HepG2 (cell line): ENCODE measurements at regions not wholly inside any gene's neighbourhood (a gene's known extent, or its start where the extent isn't known, plus 50 kb on each side); places are given as distances from the start of the nearest gene placed in this dataset.
A peak's percentile ranks its signal among the peaks of the same experiment; 100 is the strongest.

Experiments used
- ATAC-seq: fragments of 200-7000 bp; cut with Tn5 transposase; 3 replicates; pipeline ENCODE4 v1.9.1; 2020; ENCODE audit warnings: mild to moderate bottlenecking, moderate library complexity
- BruUV-seq: library from RNA; stranded (reverse); fragments of 400-500 nt; replicated peaks from 2 replicates; lab custom pipeline; 2021; lab: Mats Ljungman, UMichigan
- CTCF ChIA-PET: fragments of 300-600 bp; formaldehyde crosslinking; extraction: SDS; loops from one replicate; lab custom pipeline; 2021; ENCODE audit warnings: low total read pairs, inconsistent platforms, low intra/inter-chr PET ratio; lab: Yijun Ruan, JAX
- POLR2A ChIA-PET: fragments of 350-600 bp; sonication (Branson Sonifier 250); formaldehyde crosslinking; loops from one replicate; lab custom pipeline; 2020; ENCODE audit warnings: antibody characterized with exemption, inconsistent platforms; lab: Yijun Ruan, JAX
- DNase-seq: peaks from one replicate; pipeline ENCODE4 v3.0.0-alpha.2; 2015; ENCODE audit warnings: low spot score
- FAIRE-seq: peaks from 3 replicates; lab custom pipeline; 2011; peaks lifted over from hg19 to GRCh38; lab: Jason Lieb, UNC
- H2AFZ ChIP-seq: one replicate; pipeline ENCODE4 v1.6.1; 2011; ENCODE audit warnings: low read length, inconsistent platforms
- H3K27ac ChIP-seq: fragments of 300-600 bp; 3 replicates; pipeline ENCODE4 v1.8.0; 2011; ENCODE audit warnings: mixed run types, mild to moderate bottlenecking, mixed read lengths, low read length, inconsistent platforms; ENCODE audit not compliant: insufficient read depth; ENCODE audit errors: extremely low read length
- H3K27me3 ChIP-seq, 2 experiments: fragments of 200-600 bp in 1 of 2; 2 replicates in 1 of 2; 3 replicates in 1 of 2; pipeline versions ENCODE4 v1.6.0 to v1.8.0; 2011; ENCODE audit warnings: low read length in 2 of 2, mild to moderate bottlenecking in 2 of 2, moderate library complexity in 2 of 2, inconsistent platforms in 1 of 2; ENCODE audit not compliant: insufficient read depth in 2 of 2, control insufficient read depth in 1 of 2
- H3K36me3 ChIP-seq, 2 experiments: fragments of 200-600 bp in 1 of 2; replicated peaks in 1 of 2; 2 replicates in 1 of 2; 3 replicates in 1 of 2; pipeline versions ENCODE4 v1.5.1 to v1.8.0; 2011; ENCODE audit warnings: low read length in 2 of 2, inconsistent platforms in 1 of 2; ENCODE audit not compliant: insufficient read depth in 2 of 2, control insufficient read depth in 1 of 2
- H3K4me1 ChIP-seq: 2 replicates; pipeline ENCODE4 v1.5.1; 2012; ENCODE audit warnings: low read length, inconsistent platforms; ENCODE audit not compliant: insufficient read depth
- H3K4me2 ChIP-seq: 2 replicates; pipeline ENCODE4 v1.6.0; 2011; ENCODE audit warnings: low read depth, low read length, inconsistent platforms
- H3K4me3 ChIP-seq, 3 experiments: fragments of 200-600 bp in 1 of 3; sonication (generic), shearing (Covaris generic) in 1 of 3; replicated peaks in 1 of 3; 2 replicates each; pipeline ENCODE4 v1.5.1; 2011 to 2016; ENCODE audit warnings: low read length in 3 of 3, inconsistent platforms in 2 of 3, low read depth in 2 of 3, mild to moderate bottlenecking in 2 of 3, control low read depth in 1 of 3, mixed read lengths in 1 of 3; ENCODE audit not compliant: insufficient read depth in 1 of 3
- H3K79me2 ChIP-seq: one replicate; pipeline ENCODE4 v1.6.1; 2011; ENCODE audit warnings: low read length, inconsistent platforms; ENCODE audit not compliant: insufficient read depth
- H3K9ac ChIP-seq: 2 replicates; pipeline ENCODE4 v1.6.0; 2011; ENCODE audit warnings: mild to moderate bottlenecking, low read depth, low read length, inconsistent platforms; ENCODE audit not compliant: insufficient read depth
- H3K9me3 ChIP-seq: 2 replicates; pipeline ENCODE4 v1.5.1; 2012; ENCODE audit warnings: mild to moderate bottlenecking, low read length
- H4K20me1 ChIP-seq: 2 replicates; pipeline ENCODE4 v1.6.0; 2011; ENCODE audit warnings: inconsistent platforms, mild to moderate bottlenecking, low read length, moderate library complexity; ENCODE audit not compliant: insufficient read depth
- CEBPB ChIP-seq: IDR thresholded peaks from 2 replicates; pipeline ENCODE4 v1.6.1; 2011; ENCODE audit warnings: low read depth, low read length, improper control_type of control experiment, borderline replicate concordance
- FIP1L1 ChIP-seq: fragments of 200-400 bp; formaldehyde crosslinking; IDR thresholded peaks from 2 replicates; pipeline ENCODE4 v1.6.1; 2018; ENCODE audit warnings: low read depth, mild to moderate bottlenecking, low read length, moderate library complexity, borderline replicate concordance; ENCODE audit not compliant: insufficient read depth
- HNF4G ChIP-seq, 2 experiments: sonication (generic) in 1 of 2; formaldehyde crosslinking in 1 of 2; IDR thresholded peaks; 2 replicates each; pipeline versions ENCODE4 v1.4.0 to v1.6.1; 2011 to 2020; ENCODE audit warnings: borderline replicate concordance in 2 of 2, low read depth in 2 of 2, mild to moderate bottlenecking in 2 of 2, low read length in 1 of 2, missing genetic modification reagents in 1 of 2, moderate library complexity in 1 of 2
- NCOR1 ChIP-seq: fragments of 200-600 bp; sonication (generic); IDR thresholded peaks from 2 replicates; pipeline ENCODE4 v1.7.0; 2017; ENCODE audit warnings: antibody characterized with exemption, low read length, borderline replicate concordance
- NR2F2 ChIP-seq: IDR thresholded peaks from 2 replicates; pipeline ENCODE4 v1.6.1; 2012; ENCODE audit warnings: low read depth, inconsistent platforms, borderline replicate concordance
- PBX2 ChIP-seq: IDR thresholded peaks from 2 replicates; pipeline ENCODE4 v1.6.1; 2016; ENCODE audit warnings: control low read depth
- SPEN ChIP-seq: sonication (generic); formaldehyde crosslinking; IDR thresholded peaks from 2 replicates; pipeline ENCODE4 v1.5.1; 2020; ENCODE audit warnings: low read depth, mild to moderate bottlenecking, missing genetic modification reagents
- ZNF234 ChIP-seq: sonication (generic); formaldehyde crosslinking; conservative IDR thresholded peaks from 2 replicates; pipeline ENCODE4 v1.5.1; 2020; ENCODE audit warnings: mild to moderate bottlenecking, missing genetic modification reagents
- ZNF839 ChIP-seq: sonication (generic); formaldehyde crosslinking; IDR thresholded peaks from 2 replicates; pipeline ENCODE4 v1.4.0; 2020; ENCODE audit warnings: missing genetic modification reagents, mild to moderate bottlenecking, borderline replicate concordance
- WGBS: methylation state at CpG from one replicate; pipeline ENCODE4 v1.1.6; 2017; ENCODE audit warnings: low lambda C conversion rate; 5-methylcytosine and 5-hydroxymethylcytosine counted together
- in situ Hi-C: cut with HindIII; loops from 2 replicates; pipeline ENCODE4 v1.10.0; 2017; ENCODE audit warnings: low pct_unique_long_range_greater_than_20kb; ENCODE audit not compliant: extremely low pct_ligation_motif_present
- intact Hi-C: fragments of 100-400 bp; cut with micrococcal nuclease; formaldehyde crosslinking; loops from one replicate; pipeline ENCODE4 v1.10.0; 2022; ENCODE audit not compliant: unreplicated experiment
- TF ChIP-seq, protein P1 (sequence below): IDR thresholded peaks from 2 replicates; pipeline ENCODE4 v1.6.1; 2012; ENCODE audit warnings: low read depth, low read length, improper control_type of control experiment
- TF ChIP-seq, protein P2 (sequence below): IDR thresholded peaks from 2 replicates; pipeline ENCODE4 v1.4.0; 2020; ENCODE audit warnings: mild to moderate bottlenecking, missing genetic modification reagents
- TF ChIP-seq, protein P3 (sequence below): sonication (generic); formaldehyde crosslinking; conservative IDR thresholded peaks from 2 replicates; pipeline ENCODE4 v1.4.0; 2020; ENCODE audit warnings: mild to moderate bottlenecking, missing genetic modification reagents, moderate library complexity

DNA sequence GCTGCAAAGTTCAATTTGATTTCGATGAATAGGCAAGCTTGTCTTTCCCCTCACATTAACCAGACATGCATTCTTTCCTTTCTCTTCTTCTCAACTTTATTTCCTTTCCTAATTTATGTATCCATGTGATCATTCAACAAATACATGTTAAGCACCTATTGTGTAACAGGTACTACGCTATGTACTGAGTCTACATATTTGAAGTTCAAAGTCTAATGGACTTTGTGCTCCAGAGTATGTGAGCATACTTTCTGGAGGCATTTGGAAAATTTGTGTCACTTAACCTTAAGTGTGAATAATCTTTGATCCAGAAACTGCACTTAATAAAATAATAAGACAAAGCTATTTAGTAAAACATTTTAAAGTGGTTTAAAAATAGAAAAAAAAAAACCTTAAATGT is 675.3 kb upstream of the CT83 start:
- Histone ChIP-seq H3K4me3 (no peak overlapping the region), H3K9me3 (no peaks in the 10 kb centered on the region), H3K4me2 (no peak overlapping the region), H3K9ac (no peak overlapping the region), H3K79me2 (no peaks in the 10 kb centered on the region), H3K27ac (no peak overlapping the region), H3K27me3 (no peaks in the 10 kb centered on the region), H3K4me1 (no peaks in the 10 kb centered on the region), H3K36me3 (no peaks in the 10 kb centered on the region), H4K20me1 (no peaks in the 10 kb centered on the region), H2AFZ (no peak overlapping the region)
- FAIRE-seq: no peak
- CTCF ChIA-PET: no interaction called here
- in situ Hi-C loops (no loop called here), intact Hi-C loops (no loop called here)
- BruUV-seq: no TSS peak
- POLR2A ChIA-PET: no interaction called here
- DNase-seq: peak; percentile 24
- ATAC-seq: no peak
- WGBS: 0% methylated on average over 2 of the region's 2 CpGs
- 0 out of 2 replicates have a peak, but pooled peaks have one; percentile 19 for TF ChIP-seq HNF4G (IDR thresholded peaks at IDR 0.05; ENCODE audit: borderline replicate concordance, low read depth, low read length)
- no peak for TF ChIP-seq HNF4G (CRISPR knock-in tag; IDR thresholded peaks at IDR 0.05; ENCODE audit: borderline replicate concordance, low read depth)
- no peak for TF ChIP-seq PBX2 (CRISPR knock-in tag)
- TF ChIP-seq, protein P1, sequence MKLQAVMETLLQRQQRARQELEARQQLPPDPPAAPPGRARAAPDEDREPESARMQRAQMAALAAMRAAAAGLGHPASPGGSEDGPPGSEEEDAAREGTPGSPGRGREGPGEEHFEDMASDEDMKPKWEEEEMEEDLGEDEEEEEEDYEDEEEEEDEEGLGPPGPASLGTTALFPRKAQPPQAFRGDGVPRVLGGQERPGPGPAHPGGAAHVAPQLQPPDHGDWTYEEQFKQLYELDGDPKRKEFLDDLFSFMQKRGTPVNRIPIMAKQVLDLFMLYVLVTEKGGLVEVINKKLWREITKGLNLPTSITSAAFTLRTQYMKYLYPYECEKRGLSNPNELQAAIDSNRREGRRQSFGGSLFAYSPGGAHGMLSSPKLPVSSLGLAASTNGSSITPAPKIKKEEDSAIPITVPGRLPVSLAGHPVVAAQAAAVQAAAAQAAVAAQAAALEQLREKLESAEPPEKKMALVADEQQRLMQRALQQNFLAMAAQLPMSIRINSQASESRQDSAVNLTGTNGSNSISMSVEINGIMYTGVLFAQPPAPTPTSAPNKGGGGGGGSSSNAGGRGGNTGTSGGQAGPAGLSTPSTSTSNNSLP: peak; percentile 41; the same call in 1 of the 2 replicates
- peak; percentile 46; the same call in 1 of the 2 replicates for TF ChIP-seq NCOR1
- TF ChIP-seq ZNF234 (CRISPR knock-in tag): no peak
- TF ChIP-seq, protein P2, sequence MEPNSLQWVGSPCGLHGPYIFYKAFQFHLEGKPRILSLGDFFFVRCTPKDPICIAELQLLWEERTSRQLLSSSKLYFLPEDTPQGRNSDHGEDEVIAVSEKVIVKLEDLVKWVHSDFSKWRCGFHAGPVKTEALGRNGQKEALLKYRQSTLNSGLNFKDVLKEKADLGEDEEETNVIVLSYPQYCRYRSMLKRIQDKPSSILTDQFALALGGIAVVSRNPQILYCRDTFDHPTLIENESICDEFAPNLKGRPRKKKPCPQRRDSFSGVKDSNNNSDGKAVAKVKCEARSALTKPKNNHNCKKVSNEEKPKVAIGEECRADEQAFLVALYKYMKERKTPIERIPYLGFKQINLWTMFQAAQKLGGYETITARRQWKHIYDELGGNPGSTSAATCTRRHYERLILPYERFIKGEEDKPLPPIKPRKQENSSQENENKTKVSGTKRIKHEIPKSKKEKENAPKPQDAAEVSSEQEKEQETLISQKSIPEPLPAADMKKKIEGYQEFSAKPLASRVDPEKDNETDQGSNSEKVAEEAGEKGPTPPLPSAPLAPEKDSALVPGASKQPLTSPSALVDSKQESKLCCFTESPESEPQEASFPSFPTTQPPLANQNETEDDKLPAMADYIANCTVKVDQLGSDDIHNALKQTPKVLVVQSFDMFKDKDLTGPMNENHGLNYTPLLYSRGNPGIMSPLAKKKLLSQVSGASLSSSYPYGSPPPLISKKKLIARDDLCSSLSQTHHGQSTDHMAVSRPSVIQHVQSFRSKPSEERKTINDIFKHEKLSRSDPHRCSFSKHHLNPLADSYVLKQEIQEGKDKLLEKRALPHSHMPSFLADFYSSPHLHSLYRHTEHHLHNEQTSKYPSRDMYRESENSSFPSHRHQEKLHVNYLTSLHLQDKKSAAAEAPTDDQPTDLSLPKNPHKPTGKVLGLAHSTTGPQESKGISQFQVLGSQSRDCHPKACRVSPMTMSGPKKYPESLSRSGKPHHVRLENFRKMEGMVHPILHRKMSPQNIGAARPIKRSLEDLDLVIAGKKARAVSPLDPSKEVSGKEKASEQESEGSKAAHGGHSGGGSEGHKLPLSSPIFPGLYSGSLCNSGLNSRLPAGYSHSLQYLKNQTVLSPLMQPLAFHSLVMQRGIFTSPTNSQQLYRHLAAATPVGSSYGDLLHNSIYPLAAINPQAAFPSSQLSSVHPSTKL: 0 out of 2 replicates have a peak, but pooled peaks have one; percentile 16
- TF ChIP-seq, protein P3, sequence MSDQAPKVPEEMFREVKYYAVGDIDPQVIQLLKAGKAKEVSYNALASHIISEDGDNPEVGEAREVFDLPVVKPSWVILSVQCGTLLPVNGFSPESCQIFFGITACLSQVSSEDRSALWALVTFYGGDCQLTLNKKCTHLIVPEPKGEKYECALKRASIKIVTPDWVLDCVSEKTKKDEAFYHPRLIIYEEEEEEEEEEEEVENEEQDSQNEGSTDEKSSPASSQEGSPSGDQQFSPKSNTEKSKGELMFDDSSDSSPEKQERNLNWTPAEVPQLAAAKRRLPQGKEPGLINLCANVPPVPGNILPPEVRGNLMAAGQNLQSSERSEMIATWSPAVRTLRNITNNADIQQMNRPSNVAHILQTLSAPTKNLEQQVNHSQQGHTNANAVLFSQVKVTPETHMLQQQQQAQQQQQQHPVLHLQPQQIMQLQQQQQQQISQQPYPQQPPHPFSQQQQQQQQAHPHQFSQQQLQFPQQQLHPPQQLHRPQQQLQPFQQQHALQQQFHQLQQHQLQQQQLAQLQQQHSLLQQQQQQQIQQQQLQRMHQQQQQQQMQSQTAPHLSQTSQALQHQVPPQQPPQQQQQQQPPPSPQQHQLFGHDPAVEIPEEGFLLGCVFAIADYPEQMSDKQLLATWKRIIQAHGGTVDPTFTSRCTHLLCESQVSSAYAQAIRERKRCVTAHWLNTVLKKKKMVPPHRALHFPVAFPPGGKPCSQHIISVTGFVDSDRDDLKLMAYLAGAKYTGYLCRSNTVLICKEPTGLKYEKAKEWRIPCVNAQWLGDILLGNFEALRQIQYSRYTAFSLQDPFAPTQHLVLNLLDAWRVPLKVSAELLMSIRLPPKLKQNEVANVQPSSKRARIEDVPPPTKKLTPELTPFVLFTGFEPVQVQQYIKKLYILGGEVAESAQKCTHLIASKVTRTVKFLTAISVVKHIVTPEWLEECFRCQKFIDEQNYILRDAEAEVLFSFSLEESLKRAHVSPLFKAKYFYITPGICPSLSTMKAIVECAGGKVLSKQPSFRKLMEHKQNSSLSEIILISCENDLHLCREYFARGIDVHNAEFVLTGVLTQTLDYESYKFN (CRISPR knock-in tag): peak; percentile 22; the same call in 1 of the 2 replicates
- peak; percentile 70 for TF ChIP-seq CEBPB
- no peak for TF ChIP-seq NR2F2
- no peak for TF ChIP-seq FIP1L1
- no peak for TF ChIP-seq SPEN (CRISPR knock-in tag)
- no peak for TF ChIP-seq ZNF839 (CRISPR knock-in tag)
